OCI-LY7 (cell line): ENCODE measurements at regions not wholly inside any gene's neighbourhood (a gene's known extent, or its start where the extent isn't known, plus 50 kb on each side); places are given as distances from the start of the nearest gene placed in this dataset.

Experiments
- BruUV-seq: library from RNA; stranded (reverse); fragments of 400-500 nt; replicated peaks from 2 replicates; lab custom pipeline; 2021; lab: Mats Ljungman, UMichigan
- CTCF ChIA-PET: fragments of 300-600 bp; sonication (Branson Sonifier 250); formaldehyde crosslinking; loops from one replicate; lab custom pipeline; 2022; ENCODE audit warnings: antibody characterized with exemption; ENCODE audit not compliant: unreplicated experiment; lab: Charles Lee
- POLR2A ChIA-PET: fragments of 300-600 bp; sonication (Branson Sonifier 250); formaldehyde crosslinking; loops from one replicate; lab custom pipeline; 2022; ENCODE audit warnings: antibody characterized with exemption; lab: Charles Lee
- DNase-seq: peaks from one replicate; pipeline ENCODE4 v3.0.0-alpha.2; 2015; ENCODE audit warnings: low spot score
- H2AFZ ChIP-seq: fragments of 200-600 bp; sonication (generic), shearing (Covaris generic); 2 replicates; pipeline ENCODE4 v1.6.1; 2014; ENCODE audit warnings: mild to moderate bottlenecking, antibody characterized with exemption, low read length, moderate library complexity
- H3K27ac ChIP-seq: fragments of 200-600 bp; sonication (generic); 2 replicates; pipeline ENCODE4 v1.5.1; 2014; ENCODE audit warnings: mixed run types, low read depth, mild to moderate bottlenecking, moderate library complexity, low read length, inconsistent platforms; ENCODE audit not compliant: poor library complexity, severe bottlenecking
- H3K36me3 ChIP-seq: fragments of 200-600 bp; sonication (generic); 2 replicates; pipeline ENCODE4 v1.6.1; 2014; ENCODE audit warnings: mild to moderate bottlenecking, antibody characterized with exemption, low read length, moderate library complexity, mixed read lengths; ENCODE audit not compliant: insufficient read depth
- H3K4me1 ChIP-seq: fragments of 200-600 bp; sonication (generic); 2 replicates; pipeline ENCODE4 v1.5.1; 2014; ENCODE audit warnings: mild to moderate bottlenecking, low read length; ENCODE audit not compliant: insufficient read depth, poor library complexity, severe bottlenecking
- H3K4me2 ChIP-seq: fragments of 200-600 bp; sonication (generic); 2 replicates; pipeline ENCODE4 v1.6.1; 2014; ENCODE audit warnings: mild to moderate bottlenecking, low read length
- H3K4me3 ChIP-seq: fragments of 200-600 bp; sonication (generic); 2 replicates; pipeline ENCODE4 v1.5.1; 2014; ENCODE audit warnings: mild to moderate bottlenecking, low read depth, low read length; ENCODE audit not compliant: poor library complexity, severe bottlenecking
- H3K79me2 ChIP-seq: fragments of 200-600 bp; sonication (generic); 2 replicates; pipeline ENCODE4 v1.6.1; 2016; ENCODE audit warnings: low read depth, mild to moderate bottlenecking, low read length, moderate library complexity, mixed read lengths; ENCODE audit not compliant: insufficient read depth
- H3K9me2 ChIP-seq: fragments of 200-600 bp; sonication (generic); 2 replicates; pipeline ENCODE4 v1.6.1; 2016; ENCODE audit warnings: mild to moderate bottlenecking, low read length, mixed read lengths; ENCODE audit not compliant: insufficient read depth
- H3K9me3 ChIP-seq: fragments of 200-600 bp; sonication (generic); 2 replicates; pipeline ENCODE4 v1.6.1; 2014; ENCODE audit warnings: mild to moderate bottlenecking, mixed run types, low read length, mixed read lengths
- H4K20me1 ChIP-seq: fragments of 200-600 bp; sonication (generic); 2 replicates; pipeline ENCODE4 v1.6.1; 2014; ENCODE audit warnings: mild to moderate bottlenecking, antibody characterized with exemption, low read length, moderate library complexity, mixed read lengths; ENCODE audit not compliant: insufficient read depth
- EZH2phosphoT487 ChIP-seq: fragments of 200-600 bp; sonication (generic); IDR thresholded peaks from 2 replicates; pipeline ENCODE4 v1.6.1; 2018; ENCODE audit warnings: low read depth, borderline replicate concordance, mild to moderate bottlenecking, mixed run types, antibody characterized with exemption, low read length, moderate library complexity, mixed read lengths
- intact Hi-C: fragments of 100-400 bp; cut with micrococcal nuclease; formaldehyde crosslinking; loops from one replicate; pipeline ENCODE4 v1.10.0; 2022; ENCODE audit not compliant: unreplicated experiment
- TF ChIP-seq, protein P1 (sequence below): fragments of 200-600 bp; sonication (generic); conservative IDR thresholded peaks from 2 replicates; pipeline ENCODE4 v1.5.1; 2014; ENCODE audit warnings: mild to moderate bottlenecking, antibody characterized with exemption, low read length, moderate library complexity, mixed read lengths

DNA sequence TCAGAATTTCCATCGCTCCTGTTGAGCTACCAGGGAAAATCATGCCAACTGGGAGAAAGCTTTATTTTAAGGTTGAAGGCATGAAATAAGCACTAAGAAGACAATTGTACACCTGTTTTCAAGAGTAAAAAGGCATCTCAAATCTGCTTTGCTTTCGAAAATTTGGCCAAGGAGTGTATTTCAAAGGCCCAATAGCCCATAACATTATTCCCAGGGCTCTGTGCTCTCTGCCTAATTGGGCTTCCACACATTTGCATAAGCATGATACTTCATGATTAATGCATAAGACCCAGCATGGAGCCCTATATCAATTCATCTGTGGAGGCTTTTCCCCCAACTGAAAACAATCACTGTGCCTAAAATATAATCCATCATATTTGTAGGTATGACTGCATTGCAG is 258.5 kb downstream of the NOVA1 start:
- Histone ChIP-seq H3K4me2 (no peak overlapping the region), H4K20me1 (no peaks in the 10 kb centered on the region), H3K9me3 (no peaks in the 10 kb centered on the region), H3K4me3 (no peak overlapping the region), H3K27ac (no peak overlapping the region), H3K9me2 (no peaks in the 10 kb centered on the region), H3K79me2 (no peaks in the 10 kb centered on the region), H3K36me3 (no peaks in the 10 kb centered on the region), H3K4me1 (no peaks in the 10 kb centered on the region), H2AFZ (no peak overlapping the region)
- BruUV-seq, result no TSS peak
- ChIA-PET POLR2A (no interaction called here), CTCF (no interaction called here)
- DNase-seq, result no peak
- no peak for TF ChIP-seq EZH2phosphoT487
- TF ChIP-seq, protein P1, sequence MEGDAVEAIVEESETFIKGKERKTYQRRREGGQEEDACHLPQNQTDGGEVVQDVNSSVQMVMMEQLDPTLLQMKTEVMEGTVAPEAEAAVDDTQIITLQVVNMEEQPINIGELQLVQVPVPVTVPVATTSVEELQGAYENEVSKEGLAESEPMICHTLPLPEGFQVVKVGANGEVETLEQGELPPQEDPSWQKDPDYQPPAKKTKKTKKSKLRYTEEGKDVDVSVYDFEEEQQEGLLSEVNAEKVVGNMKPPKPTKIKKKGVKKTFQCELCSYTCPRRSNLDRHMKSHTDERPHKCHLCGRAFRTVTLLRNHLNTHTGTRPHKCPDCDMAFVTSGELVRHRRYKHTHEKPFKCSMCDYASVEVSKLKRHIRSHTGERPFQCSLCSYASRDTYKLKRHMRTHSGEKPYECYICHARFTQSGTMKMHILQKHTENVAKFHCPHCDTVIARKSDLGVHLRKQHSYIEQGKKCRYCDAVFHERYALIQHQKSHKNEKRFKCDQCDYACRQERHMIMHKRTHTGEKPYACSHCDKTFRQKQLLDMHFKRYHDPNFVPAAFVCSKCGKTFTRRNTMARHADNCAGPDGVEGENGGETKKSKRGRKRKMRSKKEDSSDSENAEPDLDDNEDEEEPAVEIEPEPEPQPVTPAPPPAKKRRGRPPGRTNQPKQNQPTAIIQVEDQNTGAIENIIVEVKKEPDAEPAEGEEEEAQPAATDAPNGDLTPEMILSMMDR, result no peak
- intact Hi-C loops, result no loop called here

- Histone ChIP-seq H3K9me3 (no peaks in the 10 kb centered on the region), H3K79me2 (no peaks in the 10 kb centered on the region), H2AFZ (no peak overlapping the region), H3K27ac (no peak overlapping the region), H3K36me3 (no peaks in the 10 kb centered on the region), H3K4me2 (no peak overlapping the region), H3K9me2 (no peaks in the 10 kb centered on the region), H3K4me3 (no peak overlapping the region), H4K20me1 (no peaks in the 10 kb centered on the region), H3K4me1 (no peaks in the 10 kb centered on the region)
- BruUV-seq, result no TSS peak
- POLR2A ChIA-PET, result no interaction called here
- intact Hi-C loops, result no loop called here
- no peak for DNase-seq
- TF ChIP-seq EZH2phosphoT487, result no peak
- TF ChIP-seq, protein P1, result no peak
- CTCF ChIA-PET, result no interaction called here
Observed at GRCh38 chr14:26338231-26338630, 259.6 kb downstream of the NOVA1 start.

GRCh38 chr14:26334288-26334687 is 263.5 kb downstream of the NOVA1 start:
- H3K9me3 ChIP-seq, result 0 out of 2 replicates have a peak, but pooled peaks cover 3% of the 10 kb centered on the region

More at GRCh38 chr14:26334288-26334687, 263.5 kb downstream of the NOVA1 start:
- Histone ChIP-seq H3K36me3 (no peaks in the 10 kb centered on the region), H3K4me2 (no peak overlapping the region), H2AFZ (no peak overlapping the region), H3K9me2 (no peaks in the 10 kb centered on the region), H3K4me3 (no peak overlapping the region), H3K4me1 (no peaks in the 10 kb centered on the region), H3K79me2 (no peaks in the 10 kb centered on the region), H4K20me1 (no peaks in the 10 kb centered on the region), H3K27ac (no peak overlapping the region)
- no peak for DNase-seq
- no TSS peak for BruUV-seq
- intact Hi-C loops, result no loop called here
- ChIA-PET POLR2A (interaction anchor here (0.6 to 0.8 kb wide), 2 partner anchors 16 to 18 kb away, joined by 3 read pairs; no protein-coding TSS in a partner anchor), CTCF (no interaction called here)
- TF ChIP-seq, protein P1, result no peak
- TF ChIP-seq EZH2phosphoT487, result no peak
